HEK293 (cell line): ENCODE measurements at regions not wholly inside any gene's neighbourhood (a gene's known extent, or its start where the extent isn't known, plus 50 kb on each side); places are given as distances from the start of the nearest gene placed in this dataset.
A peak's percentile ranks its signal among the peaks of the same experiment; 100 is the strongest.

Source experiments
- GLIS2 ChIP-seq: fragments of 450-650 bp; formaldehyde crosslinking; IDR thresholded peaks from 2 replicates; pipeline ENCODE4 v1.5.1; 2016; ENCODE audit warnings: missing biosample characterization, missing genetic modification characterization
- PATZ1 ChIP-seq: fragments of 450-650 bp; formaldehyde crosslinking; IDR thresholded peaks from 2 replicates; pipeline ENCODE4 v1.5.1; 2016; ENCODE audit warnings: missing biosample characterization, missing genetic modification characterization
- TCF7L2 ChIP-seq: IDR thresholded peaks from 2 replicates; pipeline ENCODE4 v1.6.1; 2011; ENCODE audit warnings: low read depth, mild to moderate bottlenecking, inconsistent platforms, low read length, moderate library complexity, borderline replicate concordance
- TSHZ1 ChIP-seq: fragments of 450-650 bp; formaldehyde crosslinking; IDR thresholded peaks from 2 replicates; pipeline ENCODE4 v1.5.1; 2016; ENCODE audit warnings: missing biosample characterization, missing genetic modification characterization, borderline replicate concordance
- ZBTB1 ChIP-seq: fragments of 450-650 bp; formaldehyde crosslinking; IDR thresholded peaks from 2 replicates; pipeline ENCODE4 v1.5.1; 2016; ENCODE audit warnings: missing biosample characterization, missing genetic modification characterization
- ZBTB7A ChIP-seq: fragments of 450-650 bp; formaldehyde crosslinking; IDR thresholded peaks from 2 replicates; pipeline ENCODE4 v1.5.1; 2016; ENCODE audit warnings: low read depth, missing biosample characterization, missing genetic modification characterization
- ZNF138 ChIP-seq: fragments of 450-650 bp; formaldehyde crosslinking; IDR thresholded peaks from 2 replicates; pipeline ENCODE4 v1.5.1; 2016; ENCODE audit warnings: missing biosample characterization, missing genetic modification characterization, borderline replicate concordance
- ZNF19 ChIP-seq: fragments of 450-650 bp; formaldehyde crosslinking; IDR thresholded peaks from 2 replicates; pipeline ENCODE4; 2016; ENCODE audit warnings: missing biosample characterization, missing genetic modification characterization, low read depth
- ZNF398 ChIP-seq: fragments of 450-650 bp; formaldehyde crosslinking; IDR thresholded peaks from 2 replicates; pipeline ENCODE4 v1.5.1; 2017; ENCODE audit warnings: missing biosample characterization, missing genetic modification characterization
- ZNF433 ChIP-seq: fragments of 450-650 bp; formaldehyde crosslinking; IDR thresholded peaks from 2 replicates; pipeline ENCODE4 v1.5.1; 2016; ENCODE audit warnings: missing biosample characterization, missing genetic modification characterization, low read depth
- ZNF585B ChIP-seq: fragments of 450-650 bp; formaldehyde crosslinking; IDR thresholded peaks from 2 replicates; pipeline ENCODE4 v1.5.1; 2016; ENCODE audit warnings: missing biosample characterization, missing genetic modification characterization
- ZNF596 ChIP-seq: fragments of 450-650 bp; IDR thresholded peaks from 2 replicates; pipeline ENCODE4 v1.5.0; 2018; ENCODE audit warnings: missing biosample characterization, mild to moderate bottlenecking, missing genetic modification characterization, moderate library complexity
- ZNF623 ChIP-seq: fragments of 450-650 bp; formaldehyde crosslinking; IDR thresholded peaks from 2 replicates; pipeline ENCODE4 v1.5.1; 2016; ENCODE audit warnings: missing biosample characterization, missing genetic modification characterization
- ZNF660 ChIP-seq: fragments of 450-650 bp; IDR thresholded peaks from 2 replicates; pipeline ENCODE4 v1.5.1; 2018; ENCODE audit warnings: missing biosample characterization, mild to moderate bottlenecking, missing genetic modification characterization
- ZNF670 ChIP-seq: fragments of 450-650 bp; formaldehyde crosslinking; IDR thresholded peaks from 2 replicates; pipeline ENCODE4 v1.5.1; 2016; ENCODE audit warnings: missing biosample characterization, missing genetic modification characterization, low read depth
- ZNF704 ChIP-seq: fragments of 450-650 bp; formaldehyde crosslinking; IDR thresholded peaks from 2 replicates; pipeline ENCODE4 v1.5.1; 2016; ENCODE audit warnings: missing biosample characterization, missing genetic modification characterization
- ZSCAN30 ChIP-seq: fragments of 450-650 bp; IDR thresholded peaks from 2 replicates; pipeline ENCODE4 v1.5.1; 2018; ENCODE audit warnings: missing biosample characterization, mild to moderate bottlenecking, missing genetic modification characterization, moderate library complexity

- TF ChIP-seq ZNF433 (tag by site-specific recombination), result no peak
- TF ChIP-seq PATZ1 (tag by site-specific recombination), result no peak
- TF ChIP-seq TSHZ1 (tag by site-specific recombination), result no peak
- no peak for TF ChIP-seq ZNF138 (tag by site-specific recombination)
- TF ChIP-seq ZBTB1 (tag by site-specific recombination), result no peak
- TF ChIP-seq TCF7L2, result no peak
- TF ChIP-seq ZNF585B (tag by site-specific recombination), result no peak
- TF ChIP-seq ZBTB7A (tag by site-specific recombination), result no peak
- peak; percentile 39; the same call in 1 of the 2 replicates for TF ChIP-seq ZNF660
- TF ChIP-seq ZNF670 (tag by site-specific recombination), result no peak
- no peak for TF ChIP-seq ZNF398 (tag by site-specific recombination)
- TF ChIP-seq ZNF19 (tag by site-specific recombination), result no peak
- TF ChIP-seq ZNF623 (tag by site-specific recombination), result no peak
- TF ChIP-seq ZNF704 (tag by site-specific recombination), result no peak
- no peak for TF ChIP-seq ZNF596 (tag by site-specific recombination)
- no peak for TF ChIP-seq ZSCAN30 (tag by site-specific recombination)
- TF ChIP-seq GLIS2, result no peak
Observed at GRCh38 chr2:142180820-142181533, 50.2 kb upstream of the LRP1B start (continued).
